ENCODE measurements at regions not wholly inside any gene's neighbourhood (a gene's known extent, or its start where the extent isn't known, plus 50 kb on each side); places are given as distances from the start of the nearest gene placed in this dataset.
"Not testable (repeated sequence)": the region's sequence is repeated elsewhere in the genome, so short reads cannot be mapped to it uniquely, and the experiment has no call there.

GRCh38 chr4:64068096-64068495, 341.2 kb downstream of the TECRL start:
- WGBS (ENCODE audit: low lambda C conversion rate, missing lambda C conversion rate), result 75% methylated on average over 4 of the region's 4 CpGs
- H3K27ac ChIP-seq, result no peak overlapping the region
- H3K27me3 ChIP-seq, result no peaks in the 10 kb centered on the region
- no peaks in the 10 kb centered on the region for H3K4me1 ChIP-seq (ENCODE audit: insufficient read depth)
- peak; percentile 16 for DNase-seq (ENCODE audit: low spot score)
- no peak overlapping the region for H3K4me2 ChIP-seq
- H4K20me1 ChIP-seq (ENCODE audit: insufficient read depth, poor library complexity, severe bottlenecking), result no peaks in the 10 kb centered on the region
- no peaks in the 10 kb centered on the region for H3K79me2 ChIP-seq
- no peaks in the 10 kb centered on the region for H3K36me3 ChIP-seq (replicated peaks; ENCODE audit: insufficient read depth, low read depth)
- H3K4me3 ChIP-seq, result no peak overlapping the region
- no peak overlapping the region for H2AFZ ChIP-seq
- TF ChIP-seq EZH2phosphoT487 (IDR thresholded peaks at IDR 0.05; ENCODE audit: low read depth, severe bottlenecking, unreplicated experiment) (no peak), EZH2 (IDR thresholded peaks at IDR 0.05; ENCODE audit: borderline replicate concordance) (no peak), CTCF (IDR thresholded peaks at IDR 0.05; ENCODE audit: poor library complexity) (no peak)
- no peaks in the 10 kb centered on the region for H3K9me3 ChIP-seq (ENCODE audit: low read depth)
- H3K9me2 ChIP-seq (replicated peaks; ENCODE audit: insufficient read depth), result no peaks in the 10 kb centered on the region

DNA sequence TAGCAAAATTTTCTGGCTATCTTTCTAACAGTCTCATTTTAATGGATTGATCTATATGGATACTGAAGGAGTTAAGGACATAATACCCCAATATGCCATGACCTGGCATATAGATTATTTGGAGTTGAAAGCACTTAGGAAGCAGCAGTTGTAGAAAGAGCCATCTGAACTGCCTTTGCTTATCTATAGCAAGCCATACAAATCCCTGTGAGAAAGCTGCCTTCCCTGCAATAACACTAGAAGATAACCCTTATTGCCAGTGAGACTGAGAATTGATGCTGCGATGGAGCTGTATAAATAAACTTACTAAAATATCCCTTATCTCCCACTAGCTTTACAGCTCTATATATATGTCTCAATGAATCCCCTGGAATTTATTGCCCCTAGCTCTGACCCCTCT, 346.3 kb downstream of the TECRL start:
- Histone ChIP-seq H4K20me1 (ENCODE audit: insufficient read depth, poor library complexity, severe bottlenecking) (no peaks in the 10 kb centered on the region), H3K27ac (no peak overlapping the region), H3K9me2 (replicated peaks; ENCODE audit: insufficient read depth) (no peaks in the 10 kb centered on the region), H3K27me3 (no peaks in the 10 kb centered on the region), H3K9me3 (ENCODE audit: low read depth) (no peaks in the 10 kb centered on the region), H3K36me3 (replicated peaks; ENCODE audit: insufficient read depth, low read depth) (no peaks in the 10 kb centered on the region), H3K4me2 (no peak overlapping the region), H3K79me2 (no peaks in the 10 kb centered on the region), H3K4me1 (ENCODE audit: insufficient read depth) (no peaks in the 10 kb centered on the region), H3K4me3 (no peak overlapping the region), H2AFZ (no peak overlapping the region)
- WGBS (ENCODE audit: low lambda C conversion rate, missing lambda C conversion rate), result 28% methylated on average over 1 of the region's 1 CpG
- DNase-seq (ENCODE audit: low spot score), result peak; percentile 5
- TF ChIP-seq EZH2 (IDR thresholded peaks at IDR 0.05; ENCODE audit: borderline replicate concordance) (no peak), CTCF (IDR thresholded peaks at IDR 0.05; ENCODE audit: poor library complexity) (no peak), EZH2phosphoT487 (IDR thresholded peaks at IDR 0.05; ENCODE audit: low read depth, severe bottlenecking, unreplicated experiment) (no peak)

GRCh38 chr4:64037033-64037432, 372.2 kb downstream of the TECRL start:
- not testable (repeated sequence) for H3K4me3 ChIP-seq; H3K4me2 ChIP-seq; H3K4me1 ChIP-seq (ENCODE audit: insufficient read depth); H3K9me3 ChIP-seq (ENCODE audit: low read depth); H3K27me3 ChIP-seq; H2AFZ ChIP-seq; H3K79me2 ChIP-seq; H4K20me1 ChIP-seq (ENCODE audit: insufficient read depth, poor library complexity, severe bottlenecking); H3K27ac ChIP-seq; H3K9me2 ChIP-seq (replicated peaks; ENCODE audit: insufficient read depth); H3K36me3 ChIP-seq (replicated peaks; ENCODE audit: insufficient read depth, low read depth); DNase-seq (ENCODE audit: low spot score)
- 98% methylated on average over 20 of the region's 23 CpGs for WGBS (ENCODE audit: low lambda C conversion rate, missing lambda C conversion rate)

GRCh38 chr4:64022560-64022959, 386.7 kb downstream of the TECRL start:
- Histone ChIP-seq H3K27ac (no peak overlapping the region), H3K9me3 (ENCODE audit: low read depth) (no peaks in the 10 kb centered on the region), H3K36me3 (replicated peaks; ENCODE audit: insufficient read depth, low read depth) (no peaks in the 10 kb centered on the region), H4K20me1 (ENCODE audit: insufficient read depth, poor library complexity, severe bottlenecking) (no peaks in the 10 kb centered on the region), H3K79me2 (no peaks in the 10 kb centered on the region), H3K4me1 (ENCODE audit: insufficient read depth) (no peaks in the 10 kb centered on the region), H2AFZ (no peak overlapping the region), H3K9me2 (replicated peaks; ENCODE audit: insufficient read depth) (no peaks in the 10 kb centered on the region), H3K4me3 (no peak overlapping the region), H3K4me2 (no peak overlapping the region), H3K27me3 (no peaks in the 10 kb centered on the region)
- no peak for TF ChIP-seq EZH2 (IDR thresholded peaks at IDR 0.05; ENCODE audit: borderline replicate concordance)
- TF ChIP-seq EZH2phosphoT487 (IDR thresholded peaks at IDR 0.05; ENCODE audit: low read depth, severe bottlenecking, unreplicated experiment), result no peak
- no peak for TF ChIP-seq CTCF (IDR thresholded peaks at IDR 0.05; ENCODE audit: poor library complexity)
- no peak for DNase-seq (ENCODE audit: low spot score)
